BJ (cell line): ENCODE measurements at regions not wholly inside any gene's neighbourhood (a gene's known extent, or its start where the extent isn't known, plus 50 kb on each side); places are given as distances from the start of the nearest gene placed in this dataset.

Experiments used
- CTCF ChIA-PET: fragments of 350-600 bp; formaldehyde crosslinking; extraction: SDS; loops from one replicate; lab custom pipeline; 2021; ENCODE audit warnings: antibody characterized with exemption, inconsistent platforms; lab: Yijun Ruan, JAX
- POLR2A ChIA-PET: fragments of 300-600 bp; sonication (Branson Sonifier 250); formaldehyde crosslinking; extraction: SDS; loops from one replicate; lab custom pipeline; 2021; ENCODE audit warnings: antibody characterized with exemption; lab: Charles Lee
- DNase-seq: peaks from one replicate; pipeline ENCODE4 v3.0.0-alpha.2; 2011; ENCODE audit warnings: low read depth
- H3K27me3 ChIP-seq: 2 replicates; pipeline ENCODE4 v1.6.0; 2011; ENCODE audit warnings: low read length; ENCODE audit not compliant: control insufficient read depth, insufficient read depth
- H3K36me3 ChIP-seq: 2 replicates; pipeline ENCODE4 v1.5.1; 2011; ENCODE audit warnings: low read length; ENCODE audit not compliant: control insufficient read depth, insufficient read depth
- H3K4me3 ChIP-seq: 2 replicates; pipeline ENCODE4 v1.5.1; 2011; ENCODE audit warnings: low read depth, mild to moderate bottlenecking, control low read depth, low read length
- TF ChIP-seq, protein P1 (sequence below): IDR thresholded peaks from 2 replicates; pipeline ENCODE4 v1.5.1; 2011; ENCODE audit warnings: low read depth, mild to moderate bottlenecking, control low read depth, inconsistent platforms, low read length, moderate library complexity; ENCODE audit not compliant: insufficient read depth

DNA sequence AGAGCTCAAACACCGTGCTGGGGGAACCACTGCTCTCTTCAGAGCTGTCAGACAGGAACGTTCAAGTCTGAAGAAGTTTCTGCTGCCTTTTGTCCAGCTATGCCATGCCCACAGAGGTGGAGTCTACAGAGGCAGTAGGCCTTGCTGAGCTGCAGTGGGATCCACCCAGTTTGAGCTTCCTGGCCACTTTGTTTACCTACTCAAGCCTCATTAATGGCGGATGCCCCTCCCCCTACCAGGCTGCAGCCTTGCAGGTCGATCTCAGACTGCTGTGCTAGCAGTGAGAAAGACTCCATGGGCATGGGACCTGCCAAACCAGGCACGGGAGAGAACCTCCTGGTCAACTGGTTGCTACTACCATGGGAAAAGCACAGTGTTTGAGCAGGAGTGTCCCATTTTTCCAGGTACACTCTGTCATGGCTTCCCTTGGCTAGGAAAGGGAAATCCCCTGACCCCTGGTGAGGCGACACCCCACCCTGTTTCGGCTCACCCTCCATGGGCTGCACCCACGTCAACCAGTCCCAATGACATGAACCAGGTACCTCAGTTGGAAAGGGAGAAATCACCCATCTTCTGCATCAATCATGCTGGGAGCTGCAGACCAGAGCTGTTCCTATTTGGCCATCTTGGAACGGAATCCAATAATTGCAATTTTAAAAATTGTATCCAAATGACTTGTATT, 246.9 kb upstream of the ADAMTS16 start:
- CTCF ChIA-PET = interaction anchor here (0.9 kb wide), 1 partner anchor 13 kb away, joined by 3 read pairs; no protein-coding TSS in a partner anchor
- TF ChIP-seq, protein P1, sequence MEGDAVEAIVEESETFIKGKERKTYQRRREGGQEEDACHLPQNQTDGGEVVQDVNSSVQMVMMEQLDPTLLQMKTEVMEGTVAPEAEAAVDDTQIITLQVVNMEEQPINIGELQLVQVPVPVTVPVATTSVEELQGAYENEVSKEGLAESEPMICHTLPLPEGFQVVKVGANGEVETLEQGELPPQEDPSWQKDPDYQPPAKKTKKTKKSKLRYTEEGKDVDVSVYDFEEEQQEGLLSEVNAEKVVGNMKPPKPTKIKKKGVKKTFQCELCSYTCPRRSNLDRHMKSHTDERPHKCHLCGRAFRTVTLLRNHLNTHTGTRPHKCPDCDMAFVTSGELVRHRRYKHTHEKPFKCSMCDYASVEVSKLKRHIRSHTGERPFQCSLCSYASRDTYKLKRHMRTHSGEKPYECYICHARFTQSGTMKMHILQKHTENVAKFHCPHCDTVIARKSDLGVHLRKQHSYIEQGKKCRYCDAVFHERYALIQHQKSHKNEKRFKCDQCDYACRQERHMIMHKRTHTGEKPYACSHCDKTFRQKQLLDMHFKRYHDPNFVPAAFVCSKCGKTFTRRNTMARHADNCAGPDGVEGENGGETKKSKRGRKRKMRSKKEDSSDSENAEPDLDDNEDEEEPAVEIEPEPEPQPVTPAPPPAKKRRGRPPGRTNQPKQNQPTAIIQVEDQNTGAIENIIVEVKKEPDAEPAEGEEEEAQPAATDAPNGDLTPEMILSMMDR = no peak
- H3K4me3 ChIP-seq = no peak overlapping the region
- no peaks in the 10 kb centered on the region for H3K27me3 ChIP-seq
- POLR2A ChIA-PET = no interaction called here
- H3K36me3 ChIP-seq = no peaks in the 10 kb centered on the region
- no peak for DNase-seq

DNA sequence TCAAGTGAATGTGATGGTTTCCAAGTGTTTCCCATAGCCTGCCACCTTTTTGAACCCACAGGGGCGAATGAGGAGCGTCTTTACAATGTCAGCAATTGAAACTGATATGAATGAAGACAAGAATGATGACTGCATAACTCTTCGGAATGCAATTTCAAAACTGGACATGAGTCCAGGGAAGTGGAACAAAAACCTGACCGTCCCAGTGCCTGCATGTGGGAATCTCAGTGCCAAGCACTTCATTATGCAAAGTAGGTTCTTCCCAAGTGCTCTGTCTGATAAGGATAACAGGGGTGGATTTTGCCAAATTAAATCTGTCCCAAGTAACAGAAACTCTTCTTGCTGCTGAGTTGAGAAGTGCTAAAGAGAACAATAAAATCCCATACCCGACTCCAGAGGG, 243.8 kb upstream of the ADAMTS16 start:
- no peaks in the 10 kb centered on the region for H3K27me3 ChIP-seq
- TF ChIP-seq, protein P1 = no peak
- no peaks in the 10 kb centered on the region for H3K36me3 ChIP-seq
- ChIA-PET POLR2A (no interaction called here), CTCF (no interaction called here)
- DNase-seq = no peak
- H3K4me3 ChIP-seq = no peak overlapping the region

DNA sequence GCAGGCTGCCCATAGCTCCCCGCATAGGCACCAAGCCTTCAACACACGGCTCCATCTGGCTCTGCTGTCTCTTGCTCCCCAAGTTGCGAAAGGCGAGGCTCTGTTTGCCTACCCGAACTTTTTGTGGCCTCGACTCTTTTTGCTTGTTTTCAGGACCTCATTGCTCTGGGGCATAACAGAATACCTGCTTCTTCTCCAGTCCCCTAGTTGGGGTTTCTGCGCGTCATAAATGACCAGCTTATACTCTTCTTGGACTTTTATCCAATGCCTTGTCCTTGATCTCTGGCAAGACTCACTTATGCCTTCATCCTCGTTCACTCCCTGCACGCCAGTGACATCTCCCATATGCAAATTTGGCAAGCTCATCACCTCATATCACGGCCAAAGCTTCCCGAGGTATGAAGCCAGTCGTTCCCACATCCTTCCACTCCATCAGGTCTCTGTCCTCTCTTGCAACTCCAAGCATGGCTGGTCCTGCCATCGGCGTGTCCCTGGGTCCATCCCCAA, 238.8 kb upstream of the ADAMTS16 start:
- no peak overlapping the region for H3K4me3 ChIP-seq
- CTCF ChIA-PET = no interaction called here
- H3K36me3 ChIP-seq = no peaks in the 10 kb centered on the region
- H3K27me3 ChIP-seq = no peaks in the 10 kb centered on the region
- POLR2A ChIA-PET = no interaction called here
- DNase-seq = no peak
- TF ChIP-seq, protein P1 = no peak

DNA sequence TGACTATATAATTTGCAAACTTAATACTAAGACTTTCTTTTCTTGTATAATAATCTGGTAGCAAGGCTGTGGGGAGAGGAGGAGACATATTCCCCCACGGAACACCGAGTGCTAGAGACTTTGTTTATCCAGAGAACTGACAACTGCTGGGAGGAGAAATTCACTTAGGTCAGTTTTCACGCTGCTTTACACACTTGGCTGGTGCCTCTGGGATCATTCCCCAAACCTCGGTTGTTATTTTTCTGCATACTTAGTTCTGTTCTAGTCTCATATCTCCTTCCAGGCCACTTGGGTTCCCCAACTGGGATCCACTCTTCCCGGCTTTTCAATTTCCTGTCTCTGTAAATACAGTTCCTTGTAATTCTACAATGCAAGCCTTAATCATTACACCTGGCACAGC, 238.2 kb upstream of the ADAMTS16 start:
- H3K27me3 ChIP-seq = no peaks in the 10 kb centered on the region
- DNase-seq = no peak
- H3K4me3 ChIP-seq = no peak overlapping the region
- no peaks in the 10 kb centered on the region for H3K36me3 ChIP-seq
- CTCF ChIA-PET = no interaction called here
- TF ChIP-seq, protein P1 = no peak
- POLR2A ChIA-PET = no interaction called here

DNA sequence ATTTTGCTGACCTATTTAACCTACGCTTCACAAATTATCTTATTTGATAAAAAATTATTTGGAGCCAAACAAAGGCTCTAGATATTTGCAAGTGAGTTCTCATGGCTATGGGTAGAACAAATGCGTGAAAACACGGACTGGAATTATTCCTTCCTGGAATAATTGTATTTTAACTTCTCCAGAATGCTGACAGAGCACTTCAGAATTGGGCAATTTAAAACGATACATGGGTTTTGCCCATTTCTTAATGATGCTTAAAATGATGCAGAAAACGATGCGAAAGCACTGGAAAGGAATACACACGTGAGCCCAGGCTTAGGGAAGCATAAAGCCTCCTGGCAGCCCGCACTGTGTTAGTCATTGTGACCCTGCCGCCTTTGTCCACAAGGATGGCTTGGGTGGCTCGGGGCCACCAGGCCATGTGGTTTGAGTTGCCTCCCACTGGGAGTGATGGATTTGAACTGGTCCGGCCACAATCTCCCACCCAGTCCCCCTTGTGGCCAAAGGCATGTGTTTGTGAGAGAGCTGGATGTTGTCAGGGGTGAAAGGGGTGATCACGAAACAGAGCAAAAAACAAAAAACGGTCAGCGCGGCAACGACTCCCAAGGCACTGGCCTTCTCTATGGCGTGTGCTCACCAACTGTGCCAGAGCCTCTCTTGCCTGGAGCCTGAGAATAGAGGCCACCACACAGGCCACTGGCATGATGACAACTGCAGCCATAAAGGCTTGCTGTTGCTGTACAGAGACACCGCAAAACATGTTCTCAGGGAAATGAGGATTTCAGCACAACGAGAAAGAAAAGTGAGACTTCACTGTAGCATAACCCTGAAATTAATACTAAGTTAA, 234.2 kb upstream of the ADAMTS16 start:
- Histone ChIP-seq H3K36me3 (no peaks in the 10 kb centered on the region), H3K4me3 (no peak overlapping the region), H3K27me3 (no peaks in the 10 kb centered on the region)
- CTCF ChIA-PET = no interaction called here
- TF ChIP-seq, protein P1 = no peak
- POLR2A ChIA-PET = no interaction called here
- no peak for DNase-seq
